ENCODE measurements at regions not wholly inside any gene's neighbourhood (a gene's known extent, or its start where the extent isn't known, plus 50 kb on each side); places are given as distances from the start of the nearest gene placed in this dataset.

DNA sequence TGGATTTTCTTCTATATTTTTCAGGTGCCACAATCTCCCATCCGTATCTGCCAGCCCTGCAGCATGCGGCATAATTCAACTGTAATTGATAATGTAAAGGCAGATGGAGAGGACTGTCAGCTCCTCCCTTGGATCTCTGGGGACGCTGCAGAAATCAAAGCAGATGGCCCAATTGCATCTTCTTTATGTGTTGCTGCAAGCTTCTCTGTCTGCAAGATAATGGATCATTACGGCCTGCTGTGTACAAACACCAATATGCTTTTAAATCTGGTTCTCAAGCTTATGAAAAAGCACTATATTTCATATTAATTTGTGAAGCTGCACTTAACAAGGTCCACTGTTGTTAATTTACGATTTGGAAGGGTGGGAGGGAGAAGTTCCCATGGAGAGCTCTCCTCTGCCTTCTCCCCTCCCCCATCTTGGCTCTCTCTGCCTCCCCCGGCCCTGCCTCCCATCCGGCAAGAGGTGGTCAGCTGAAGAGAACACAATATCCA, 607.5 kb downstream of the TOX3 start:
- no TSS peak for BruUV-seq (replicated peaks)
- Histone ChIP-seq H2AK9ac (replicated peaks; ENCODE audit: low read depth, low read length, poor library complexity) (no peak overlapping the region), H2BK5ac (ENCODE audit: low read depth, low read length, poor library complexity, severe bottlenecking) (no peak overlapping the region), H3K9me1 (ENCODE audit: insufficient read depth, low read length) (no peaks in the 10 kb centered on the region), H3K4me1 (ENCODE audit: control insufficient read depth, insufficient read depth, low read length) (peaks cover 1% of the 10 kb centered on the region; the same call in 1 of the 2 replicates), H4K5ac (ENCODE audit: low read depth, low read length) (no peak overlapping the region), H2AK5ac (ENCODE audit: low read depth, low read length) (no peak overlapping the region), H3K27me3 (ENCODE audit: control insufficient read depth, insufficient read depth, low read length) (no peaks in the 10 kb centered on the region), H4K8ac (ENCODE audit: low read depth in 2 of 2, low read length in 2 of 2) (peak overlapping the region in 1 of 2 experiments; percentile 24; a peak in 1 of 4 replicates), H3K14ac (replicated peaks; ENCODE audit: low read depth, low read length) (peak overlapping the region; percentile 37), H3K4me3 (ENCODE audit: insufficient read depth, low read depth, low read length) (no peak overlapping the region), H2BK20ac (ENCODE audit: low read depth, low read length) (no peak overlapping the region), H3K9me3 (ENCODE audit: control insufficient read depth, insufficient read depth, low read length) (no peaks in the 10 kb centered on the region), H3K79me1 (ENCODE audit: low read depth in 1 of 2, low read length in 2 of 2) (no peaks in the 10 kb centered on the region), H3K4me2 (ENCODE audit: low read depth, low read length) (no peak overlapping the region; the same call in 1 of the 2 replicates), H3K56ac (ENCODE audit: extremely low read depth, insufficient read depth, low read length) (no peak overlapping the region), H3K23ac (ENCODE audit: low read depth, low read length) (no peak overlapping the region), H2BK120ac (ENCODE audit: low read depth, low read length) (peak overlapping the region; percentile 53), H2BK15ac (ENCODE audit: low read depth, low read length) (no peak overlapping the region), H3K27ac (ENCODE audit: insufficient read depth, low read length) (no peak overlapping the region), H3K4ac (ENCODE audit: low read depth, low read length) (no peak overlapping the region), H4K20me1 (ENCODE audit: insufficient read depth, low read length) (no peaks in the 10 kb centered on the region), H4K91ac (ENCODE audit: insufficient read depth, low read depth, low read length) (peak overlapping the region; percentile 2; the same call in 1 of the 2 replicates), H3K18ac (ENCODE audit: low read depth, low read length) (no peak overlapping the region), H3K9ac (ENCODE audit: low read depth, low read length) (no peak overlapping the region), H3K36me3 (ENCODE audit: control insufficient read depth, insufficient read depth, low read length) (no peaks in the 10 kb centered on the region), H2AFZ (replicated peaks; ENCODE audit: low read length, poor library complexity) (no peak overlapping the region)
- ATAC-seq (ENCODE audit: low read depth) (no peak), DNase-seq (no peak)
- no CpG with 5 or more reads among the region's 7 CpGs for WGBS, 2 experiments (ENCODE audit: extremely low coverage in 2 of 2, insufficient read length in 1 of 2)
- CTCF ChIA-PET: interaction anchor here (0.6 to 0.9 kb wide), 2 partner anchors 8 to 12 kb away, joined by 4 to 5 read pairs; no protein-coding TSS in a partner anchor
- intact Hi-C loops (cut with micrococcal nuclease) (no loop called here), in situ Hi-C loops (cut with MboI; ENCODE audit: low sequenced_read_pairs) (no loop called here), dilution Hi-C loops (cut with HindIII; ENCODE audit: low sequenced_read_pairs, unreplicated experiment) (no loop called here)
- TF ChIP-seq RAD21 (IDR thresholded peaks at IDR 0.05; ENCODE audit: low read length): no peak
- TF ChIP-seq, protein P1, sequence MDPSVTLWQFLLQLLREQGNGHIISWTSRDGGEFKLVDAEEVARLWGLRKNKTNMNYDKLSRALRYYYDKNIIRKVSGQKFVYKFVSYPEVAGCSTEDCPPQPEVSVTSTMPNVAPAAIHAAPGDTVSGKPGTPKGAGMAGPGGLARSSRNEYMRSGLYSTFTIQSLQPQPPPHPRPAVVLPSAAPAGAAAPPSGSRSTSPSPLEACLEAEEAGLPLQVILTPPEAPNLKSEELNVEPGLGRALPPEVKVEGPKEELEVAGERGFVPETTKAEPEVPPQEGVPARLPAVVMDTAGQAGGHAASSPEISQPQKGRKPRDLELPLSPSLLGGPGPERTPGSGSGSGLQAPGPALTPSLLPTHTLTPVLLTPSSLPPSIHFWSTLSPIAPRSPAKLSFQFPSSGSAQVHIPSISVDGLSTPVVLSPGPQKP (IDR thresholded peaks at IDR 0.05; ENCODE audit: borderline replicate concordance, low read depth, low read length): no peak
- TF ChIP-seq MXI1 (IDR thresholded peaks at IDR 0.05; ENCODE audit: borderline replicate concordance, low read depth, low read length): no peak
- TF ChIP-seq RCOR1 (IDR thresholded peaks at IDR 0.05; ENCODE audit: insufficient replicate concordance, low read length): no peak
- TF ChIP-seq, protein P2, sequence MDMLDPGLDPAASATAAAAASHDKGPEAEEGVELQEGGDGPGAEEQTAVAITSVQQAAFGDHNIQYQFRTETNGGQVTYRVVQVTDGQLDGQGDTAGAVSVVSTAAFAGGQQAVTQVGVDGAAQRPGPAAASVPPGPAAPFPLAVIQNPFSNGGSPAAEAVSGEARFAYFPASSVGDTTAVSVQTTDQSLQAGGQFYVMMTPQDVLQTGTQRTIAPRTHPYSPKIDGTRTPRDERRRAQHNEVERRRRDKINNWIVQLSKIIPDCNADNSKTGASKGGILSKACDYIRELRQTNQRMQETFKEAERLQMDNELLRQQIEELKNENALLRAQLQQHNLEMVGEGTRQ (IDR thresholded peaks at IDR 0.05; ENCODE audit: low read depth, low read length): no peak
- TF ChIP-seq FOS (IDR thresholded peaks at IDR 0.05; ENCODE audit: low read depth, low read length): no peak
- no peak for TF ChIP-seq CHD1 (IDR thresholded peaks at IDR 0.05; ENCODE audit: low read depth, low read length)
- no peak for TF ChIP-seq MAFK (IDR thresholded peaks at IDR 0.05; ENCODE audit: low read depth, low read length)
- POLR2A ChIA-PET (ENCODE audit: unreplicated experiment): no interaction called here

Measured in IMR-90 (cell line).